ENCODE measurements at regions not wholly inside any gene's neighbourhood (a gene's known extent, or its start where the extent isn't known, plus 50 kb on each side); places are given as distances from the start of the nearest gene placed in this dataset.

- no peak overlapping the region for H4K8ac ChIP-seq (replicated peaks; ENCODE audit: insufficient read length, low read depth, low read length)
- no peak overlapping the region for H2AK5ac ChIP-seq (ENCODE audit: insufficient read length, low read length)
- H3K9ac ChIP-seq (ENCODE audit: extremely low read depth, insufficient read length, low read length): no peak overlapping the region
- H3K27ac Mint-ChIP-seq: no peak overlapping the region
- H3K56ac ChIP-seq (ENCODE audit: insufficient read length, low read depth, low read length): no peak overlapping the region
- WGBS (ENCODE audit: extremely low coverage, insufficient read length, low lambda C conversion rate): no CpG with 5 or more reads among the region's 5 CpGs
- no peak overlapping the region for H4K91ac ChIP-seq (ENCODE audit: insufficient read length, low read depth, low read length)
- H3K27ac ChIP-seq (ENCODE audit: insufficient read length, low read depth, low read length): no peak overlapping the region
- H3K27me3 Mint-ChIP-seq (ENCODE audit: low read depth): no peaks in the 10 kb centered on the region
- no peak overlapping the region for H2BK12ac ChIP-seq (ENCODE audit: insufficient read length, low read depth, low read length)
- H3K27me3 ChIP-seq (ENCODE audit: insufficient read depth, low read length): no peaks in the 10 kb centered on the region
- TF ChIP-seq CTCF (conservative IDR thresholded peaks at IDR 0.05): no peak
- no peak overlapping the region for H2BK5ac ChIP-seq (ENCODE audit: insufficient read length, low read length)
- H3K4ac ChIP-seq (ENCODE audit: low read depth, low read length): no peak overlapping the region
- H2AFZ ChIP-seq (ENCODE audit: low read length): no peak overlapping the region
- no peak overlapping the region for H3K23ac ChIP-seq (ENCODE audit: insufficient read length, low read depth, low read length)
- no peaks in the 10 kb centered on the region; the same call in 1 of the 2 replicates for H3K4me1 ChIP-seq (ENCODE audit: insufficient read depth, low read length)
- H4K20me1 ChIP-seq (ENCODE audit: control insufficient read depth, insufficient read depth, insufficient read length): no peaks in the 10 kb centered on the region
- H2BK20ac ChIP-seq (ENCODE audit: low read depth, low read length, poor library complexity, severe bottlenecking): no peak overlapping the region
- H3K4me3 Mint-ChIP-seq: no peak overlapping the region
- H3K9me3 Mint-ChIP-seq: no peaks in the 10 kb centered on the region
- no peaks in the 10 kb centered on the region for H3K79me2 ChIP-seq (ENCODE audit: insufficient read depth, low read length)
- H3K36me3 Mint-ChIP-seq (ENCODE audit: insufficient read depth in 1 of 3, low read depth in 3 of 3): no peaks in the 10 kb centered on the region
- H3K4me2 ChIP-seq (ENCODE audit: insufficient read depth, insufficient read length, low read length): no peak overlapping the region
- H3K23me2 ChIP-seq (ENCODE audit: insufficient read length, low read depth, low read length, poor library complexity, severe bottlenecking): no peaks in the 10 kb centered on the region
- H3K4me1 Mint-ChIP-seq: peaks cover 22 to 30% of the 10 kb centered on the region in 2 experiments
- H4K5ac ChIP-seq (ENCODE audit: insufficient read length, low read depth, low read length): no peak overlapping the region
- H3T11ph ChIP-seq (ENCODE audit: low read length): no peak overlapping the region
- no peak overlapping the region for H3K14ac ChIP-seq (ENCODE audit: insufficient read depth, low read length)
- no peaks in the 10 kb centered on the region for H3K79me1 ChIP-seq (ENCODE audit: insufficient read depth, low read depth, low read length, poor library complexity, severe bottlenecking)
- H2BK15ac ChIP-seq (ENCODE audit: low read depth, low read length): no peak overlapping the region
- DNase-seq: no peak
- H3K9me3 ChIP-seq (ENCODE audit: control insufficient read depth, low read depth, low read length): no peaks in the 10 kb centered on the region
- H2BK120ac ChIP-seq (ENCODE audit: low read depth, low read length, poor library complexity, severe bottlenecking): no peak overlapping the region
- H3K18ac ChIP-seq (ENCODE audit: insufficient read length, low read depth, low read length): no peak overlapping the region
Measured at GRCh38 chr9:119092125-119092524, 277.1 kb downstream of the BRINP1 start.

Measured in H9 (cell line).